HCT116 (cell line): ENCODE measurements at regions not wholly inside any gene's neighbourhood (a gene's known extent, or its start where the extent isn't known, plus 50 kb on each side); places are given as distances from the start of the nearest gene placed in this dataset.

Source experiments
- EZH2 ChIP-seq: fragments of 200-600 bp; sonication (generic); IDR thresholded peaks from 2 replicates; pipeline ENCODE4 v1.6.1; 2017; ENCODE audit warnings: antibody characterized with exemption, mixed run types
- EZH2phosphoT487 ChIP-seq: fragments of 200-600 bp; IDR thresholded peaks from 2 replicates; pipeline ENCODE4 v1.6.1; 2018; ENCODE audit warnings: antibody characterized with exemption, borderline replicate concordance
- JUND ChIP-seq: IDR thresholded peaks from 2 replicates; pipeline ENCODE4 v1.6.1; 2012
- POLR2A ChIP-seq: IDR thresholded peaks from 2 replicates; pipeline ENCODE4 v1.7.0; 2011; ENCODE audit warnings: borderline replicate concordance; ENCODE audit not compliant: insufficient read depth, insufficient read length; ENCODE audit errors: extremely low read depth
- POLR2AphosphoS5 ChIP-seq: IDR thresholded peaks from 2 replicates; pipeline ENCODE4 v1.6.1; 2011; ENCODE audit warnings: mild to moderate bottlenecking, low read depth, low read length, moderate library complexity
- SP1 ChIP-seq: IDR thresholded peaks from 2 replicates; pipeline ENCODE4 v1.6.1; 2012; ENCODE audit warnings: low read depth
- TCF7L2 ChIP-seq: IDR thresholded peaks from 2 replicates; pipeline ENCODE4 v1.7.0; 2011; ENCODE audit warnings: borderline replicate concordance, inconsistent platforms; ENCODE audit not compliant: insufficient read depth, insufficient read length; ENCODE audit errors: extremely low read depth
- YY1 ChIP-seq: IDR thresholded peaks from 2 replicates; pipeline ENCODE4 v1.6.1; 2011; ENCODE audit warnings: low read length, low read depth, moderate library complexity, mild to moderate bottlenecking; ENCODE audit not compliant: insufficient replicate concordance; ENCODE audit errors: extremely low read depth
- ZNF274 ChIP-seq: fragments of 200-500 bp; sonication (Bioruptor generic); IDR thresholded peaks from 2 replicates; pipeline ENCODE4 v1.6.1; 2014; ENCODE audit warnings: mild to moderate bottlenecking, low read depth, low read length, inconsistent platforms
- TF ChIP-seq, protein P1 (sequence below): IDR thresholded peaks from 2 replicates; pipeline ENCODE4 v1.6.1; 2012
- TF ChIP-seq, protein P2 (sequence below), 3 experiments: fragments of 200-600 bp in 1 of 3; sonication (generic) in 1 of 3; IDR thresholded peaks in 2 of 3; conservative IDR thresholded peaks in 1 of 3; 2 replicates each; pipeline ENCODE4 v1.5.1; 2012 to 2017; ENCODE audit warnings: low read depth in 2 of 3, low read length in 2 of 3, antibody characterized with exemption in 1 of 3, borderline replicate concordance in 1 of 3, control low read depth in 1 of 3, mild to moderate bottlenecking in 1 of 3, mixed read lengths in 1 of 3, mixed run types in 1 of 3, moderate library complexity in 1 of 3; ENCODE audit not compliant: insufficient read depth in 1 of 3
- TF ChIP-seq, protein P3 (sequence below): IDR thresholded peaks from 2 replicates; pipeline ENCODE4 v1.6.1; 2012; ENCODE audit warnings: low read depth
- TF ChIP-seq, protein P4 (sequence below): IDR thresholded peaks from 2 replicates; pipeline ENCODE4 v1.6.1; 2011; ENCODE audit warnings: mild to moderate bottlenecking, low read length, moderate library complexity; ENCODE audit not compliant: insufficient replicate concordance; ENCODE audit errors: extremely low read depth

DNA sequence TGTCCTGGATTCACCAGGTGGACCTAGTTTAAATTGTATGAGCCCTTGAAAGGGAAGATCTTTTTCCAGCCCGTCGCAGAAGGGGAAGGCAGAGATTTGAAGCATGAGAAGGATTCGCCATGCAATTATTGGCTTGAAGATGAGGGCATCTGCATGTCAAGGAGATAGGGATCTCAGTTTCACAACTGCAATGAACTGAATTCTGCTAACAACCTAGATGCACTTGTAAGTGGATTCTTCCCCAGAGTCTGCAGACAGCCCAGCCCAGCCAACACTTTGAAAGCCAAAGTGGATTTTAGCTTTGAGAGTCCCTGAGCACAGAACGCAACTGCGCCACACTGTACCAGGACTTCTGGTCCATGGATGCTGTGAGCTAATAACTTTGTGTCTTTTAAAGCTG, 286.0 kb downstream of the TSN start:
- TF ChIP-seq EZH2 (no peak), EZH2phosphoT487 (no peak), POLR2A (no peak), YY1 (no peak), POLR2AphosphoS5 (no peak), TCF7L2 (no peak), JUND (no peak), ZNF274 (no peak), SP1 (no peak)
- TF ChIP-seq, protein P1, sequence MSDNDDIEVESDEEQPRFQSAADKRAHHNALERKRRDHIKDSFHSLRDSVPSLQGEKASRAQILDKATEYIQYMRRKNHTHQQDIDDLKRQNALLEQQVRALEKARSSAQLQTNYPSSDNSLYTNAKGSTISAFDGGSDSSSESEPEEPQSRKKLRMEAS: no peak
- TF ChIP-seq, protein P2, sequence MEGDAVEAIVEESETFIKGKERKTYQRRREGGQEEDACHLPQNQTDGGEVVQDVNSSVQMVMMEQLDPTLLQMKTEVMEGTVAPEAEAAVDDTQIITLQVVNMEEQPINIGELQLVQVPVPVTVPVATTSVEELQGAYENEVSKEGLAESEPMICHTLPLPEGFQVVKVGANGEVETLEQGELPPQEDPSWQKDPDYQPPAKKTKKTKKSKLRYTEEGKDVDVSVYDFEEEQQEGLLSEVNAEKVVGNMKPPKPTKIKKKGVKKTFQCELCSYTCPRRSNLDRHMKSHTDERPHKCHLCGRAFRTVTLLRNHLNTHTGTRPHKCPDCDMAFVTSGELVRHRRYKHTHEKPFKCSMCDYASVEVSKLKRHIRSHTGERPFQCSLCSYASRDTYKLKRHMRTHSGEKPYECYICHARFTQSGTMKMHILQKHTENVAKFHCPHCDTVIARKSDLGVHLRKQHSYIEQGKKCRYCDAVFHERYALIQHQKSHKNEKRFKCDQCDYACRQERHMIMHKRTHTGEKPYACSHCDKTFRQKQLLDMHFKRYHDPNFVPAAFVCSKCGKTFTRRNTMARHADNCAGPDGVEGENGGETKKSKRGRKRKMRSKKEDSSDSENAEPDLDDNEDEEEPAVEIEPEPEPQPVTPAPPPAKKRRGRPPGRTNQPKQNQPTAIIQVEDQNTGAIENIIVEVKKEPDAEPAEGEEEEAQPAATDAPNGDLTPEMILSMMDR (IDR thresholded peaks at IDR 0.05 in 2 of 3, conservative IDR thresholded peaks at IDR 0.05 in 1 of 3; ENCODE audit: borderline replicate concordance in 1 of 3, insufficient read depth in 1 of 3, low read depth in 2 of 3, low read length in 2 of 3): no peak
- TF ChIP-seq, protein P3, sequence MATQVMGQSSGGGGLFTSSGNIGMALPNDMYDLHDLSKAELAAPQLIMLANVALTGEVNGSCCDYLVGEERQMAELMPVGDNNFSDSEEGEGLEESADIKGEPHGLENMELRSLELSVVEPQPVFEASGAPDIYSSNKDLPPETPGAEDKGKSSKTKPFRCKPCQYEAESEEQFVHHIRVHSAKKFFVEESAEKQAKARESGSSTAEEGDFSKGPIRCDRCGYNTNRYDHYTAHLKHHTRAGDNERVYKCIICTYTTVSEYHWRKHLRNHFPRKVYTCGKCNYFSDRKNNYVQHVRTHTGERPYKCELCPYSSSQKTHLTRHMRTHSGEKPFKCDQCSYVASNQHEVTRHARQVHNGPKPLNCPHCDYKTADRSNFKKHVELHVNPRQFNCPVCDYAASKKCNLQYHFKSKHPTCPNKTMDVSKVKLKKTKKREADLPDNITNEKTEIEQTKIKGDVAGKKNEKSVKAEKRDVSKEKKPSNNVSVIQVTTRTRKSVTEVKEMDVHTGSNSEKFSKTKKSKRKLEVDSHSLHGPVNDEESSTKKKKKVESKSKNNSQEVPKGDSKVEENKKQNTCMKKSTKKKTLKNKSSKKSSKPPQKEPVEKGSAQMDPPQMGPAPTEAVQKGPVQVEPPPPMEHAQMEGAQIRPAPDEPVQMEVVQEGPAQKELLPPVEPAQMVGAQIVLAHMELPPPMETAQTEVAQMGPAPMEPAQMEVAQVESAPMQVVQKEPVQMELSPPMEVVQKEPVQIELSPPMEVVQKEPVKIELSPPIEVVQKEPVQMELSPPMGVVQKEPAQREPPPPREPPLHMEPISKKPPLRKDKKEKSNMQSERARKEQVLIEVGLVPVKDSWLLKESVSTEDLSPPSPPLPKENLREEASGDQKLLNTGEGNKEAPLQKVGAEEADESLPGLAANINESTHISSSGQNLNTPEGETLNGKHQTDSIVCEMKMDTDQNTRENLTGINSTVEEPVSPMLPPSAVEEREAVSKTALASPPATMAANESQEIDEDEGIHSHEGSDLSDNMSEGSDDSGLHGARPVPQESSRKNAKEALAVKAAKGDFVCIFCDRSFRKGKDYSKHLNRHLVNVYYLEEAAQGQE: no peak
- TF ChIP-seq, protein P4, sequence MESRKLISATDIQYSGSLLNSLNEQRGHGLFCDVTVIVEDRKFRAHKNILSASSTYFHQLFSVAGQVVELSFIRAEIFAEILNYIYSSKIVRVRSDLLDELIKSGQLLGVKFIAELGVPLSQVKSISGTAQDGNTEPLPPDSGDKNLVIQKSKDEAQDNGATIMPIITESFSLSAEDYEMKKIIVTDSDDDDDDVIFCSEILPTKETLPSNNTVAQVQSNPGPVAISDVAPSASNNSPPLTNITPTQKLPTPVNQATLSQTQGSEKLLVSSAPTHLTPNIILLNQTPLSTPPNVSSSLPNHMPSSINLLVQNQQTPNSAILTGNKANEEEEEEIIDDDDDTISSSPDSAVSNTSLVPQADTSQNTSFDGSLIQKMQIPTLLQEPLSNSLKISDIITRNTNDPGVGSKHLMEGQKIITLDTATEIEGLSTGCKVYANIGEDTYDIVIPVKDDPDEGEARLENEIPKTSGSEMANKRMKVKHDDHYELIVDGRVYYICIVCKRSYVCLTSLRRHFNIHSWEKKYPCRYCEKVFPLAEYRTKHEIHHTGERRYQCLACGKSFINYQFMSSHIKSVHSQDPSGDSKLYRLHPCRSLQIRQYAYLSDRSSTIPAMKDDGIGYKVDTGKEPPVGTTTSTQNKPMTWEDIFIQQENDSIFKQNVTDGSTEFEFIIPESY: no peak
